C4-2B (cell line): ENCODE measurements at regions not wholly inside any gene's neighbourhood (a gene's known extent, or its start where the extent isn't known, plus 50 kb on each side); places are given as distances from the start of the nearest gene placed in this dataset.

Experiments used
- H3K27ac ChIP-seq: fragments of 450-650 bp; 2 replicates; pipeline ENCODE4 v1.5.1; 2017
- ZFX ChIP-seq: fragments of 450-650 bp; IDR thresholded peaks from 2 replicates; pipeline ENCODE4 v1.6.1; 2017
- TF ChIP-seq, protein P1 (sequence below): fragments of 450-650 bp; conservative IDR thresholded peaks from 2 replicates; pipeline ENCODE4 v1.5.1; 2017; ENCODE audit warnings: mild to moderate bottlenecking

- TF ChIP-seq ZFX = no peak
- TF ChIP-seq, protein P1, sequence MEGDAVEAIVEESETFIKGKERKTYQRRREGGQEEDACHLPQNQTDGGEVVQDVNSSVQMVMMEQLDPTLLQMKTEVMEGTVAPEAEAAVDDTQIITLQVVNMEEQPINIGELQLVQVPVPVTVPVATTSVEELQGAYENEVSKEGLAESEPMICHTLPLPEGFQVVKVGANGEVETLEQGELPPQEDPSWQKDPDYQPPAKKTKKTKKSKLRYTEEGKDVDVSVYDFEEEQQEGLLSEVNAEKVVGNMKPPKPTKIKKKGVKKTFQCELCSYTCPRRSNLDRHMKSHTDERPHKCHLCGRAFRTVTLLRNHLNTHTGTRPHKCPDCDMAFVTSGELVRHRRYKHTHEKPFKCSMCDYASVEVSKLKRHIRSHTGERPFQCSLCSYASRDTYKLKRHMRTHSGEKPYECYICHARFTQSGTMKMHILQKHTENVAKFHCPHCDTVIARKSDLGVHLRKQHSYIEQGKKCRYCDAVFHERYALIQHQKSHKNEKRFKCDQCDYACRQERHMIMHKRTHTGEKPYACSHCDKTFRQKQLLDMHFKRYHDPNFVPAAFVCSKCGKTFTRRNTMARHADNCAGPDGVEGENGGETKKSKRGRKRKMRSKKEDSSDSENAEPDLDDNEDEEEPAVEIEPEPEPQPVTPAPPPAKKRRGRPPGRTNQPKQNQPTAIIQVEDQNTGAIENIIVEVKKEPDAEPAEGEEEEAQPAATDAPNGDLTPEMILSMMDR = no peak
- no peak overlapping the region for H3K27ac ChIP-seq
Observed at GRCh38 chr12:98291828-98292227, 223.6 kb upstream of the TMPO start.

DNA sequence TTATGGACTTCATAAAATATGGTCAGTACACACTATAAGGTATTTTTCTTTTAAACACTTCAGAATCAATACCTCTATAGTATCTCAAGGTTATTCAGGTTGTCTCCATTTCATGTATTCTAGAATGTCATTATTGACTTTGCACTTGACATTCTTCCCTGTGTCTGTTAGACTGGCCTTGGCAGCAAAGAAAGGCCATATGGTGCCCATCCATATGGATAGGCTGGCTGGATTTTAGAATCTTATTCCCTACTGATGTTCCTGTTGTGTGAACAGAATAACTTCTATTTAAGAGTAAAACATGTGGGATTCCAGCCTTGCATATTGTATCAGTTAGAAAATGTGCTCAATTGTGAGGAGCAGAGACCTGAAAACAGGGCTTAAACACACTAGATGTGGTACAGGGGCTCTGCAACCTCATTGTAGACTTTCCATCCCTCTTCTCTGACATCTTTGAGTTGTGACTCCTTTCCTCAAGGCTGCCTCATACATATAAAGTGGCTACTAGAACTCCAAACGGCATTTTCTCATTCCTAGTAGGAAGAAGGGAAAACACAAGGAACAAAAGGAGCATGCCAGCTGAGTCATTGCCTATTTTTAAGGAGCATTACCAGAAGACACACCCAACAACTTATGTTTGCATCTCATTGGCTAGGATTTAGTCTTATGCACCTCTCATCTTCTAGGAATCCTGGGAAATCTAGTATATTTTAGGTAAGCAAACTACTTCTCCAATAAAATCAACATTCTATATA, 221.2 kb upstream of the TMPO start:
- no peak overlapping the region for H3K27ac ChIP-seq
- TF ChIP-seq ZFX = no peak
- TF ChIP-seq, protein P1 = no peak

- no peak overlapping the region for H3K27ac ChIP-seq
- TF ChIP-seq, protein P1 = no peak
- no peak for TF ChIP-seq ZFX
Observed at GRCh38 chr12:98295681-98296080, 219.7 kb upstream of the TMPO start.

DNA sequence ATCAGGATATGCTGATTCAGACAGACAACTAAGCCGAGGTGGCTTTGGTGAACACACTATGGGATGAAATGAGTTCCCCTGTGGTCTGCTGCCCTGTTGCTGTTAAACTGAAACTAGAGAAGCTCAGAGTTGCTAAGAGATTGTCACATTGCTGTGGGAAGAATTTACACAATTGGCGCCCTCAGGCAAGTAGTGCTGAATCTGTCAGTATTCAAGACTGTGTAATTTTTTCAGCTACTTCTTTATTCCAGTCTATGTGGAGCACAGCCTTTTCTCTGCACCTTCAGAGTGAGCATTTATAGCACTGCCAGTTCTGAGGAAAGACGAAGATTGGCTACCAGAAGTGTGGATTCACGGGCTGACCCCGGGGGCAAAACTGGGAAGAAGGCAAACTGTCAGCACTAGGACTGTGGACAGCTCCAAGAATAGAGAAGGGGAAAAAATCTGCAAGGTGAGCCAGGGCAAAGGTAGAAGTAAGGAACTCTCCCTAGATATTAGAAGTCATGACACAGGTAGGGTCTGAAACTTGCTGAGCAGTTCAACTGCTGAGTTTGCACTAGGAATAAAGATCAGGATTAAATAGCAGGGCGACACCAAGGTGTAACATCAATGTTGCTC, 218.8 kb upstream of the TMPO start:
- TF ChIP-seq ZFX = no peak
- TF ChIP-seq, protein P1 = no peak
- H3K27ac ChIP-seq = no peak overlapping the region

- TF ChIP-seq, protein P1 = no peak
- no peak for TF ChIP-seq ZFX
- no peak overlapping the region for H3K27ac ChIP-seq
Observed at GRCh38 chr12:98297538-98297937, 217.9 kb upstream of the TMPO start.

- no peak overlapping the region for H3K27ac ChIP-seq
- TF ChIP-seq, protein P1 = no peak
- TF ChIP-seq ZFX = no peak
Observed at GRCh38 chr12:98308141-98308540, 207.2 kb upstream of the TMPO start.

- no peak overlapping the region for H3K27ac ChIP-seq
- TF ChIP-seq, protein P1 = no peak
Observed at GRCh38 chr12:98317939-98318899, 197.2 kb upstream of the TMPO start.
